Suprapubic skin (tissue), 4 donors: ENCODE measurements at regions not wholly inside any gene's neighbourhood (a gene's known extent, or its start where the extent isn't known, plus 50 kb on each side); places are given as distances from the start of the nearest gene placed in this dataset.

Source experiments
- DNase-seq, 2 donors: peaks; one replicate each; pipeline ENCODE4 v3.0.0-alpha.2; 2019; ENCODE audit warnings: low spot score in 2 of 2
- H3K27ac ChIP-seq: fragments of 200-600 bp; sonication (generic); one replicate; pipeline ENCODE4 v1.5.1; 2019
- H3K27me3 ChIP-seq: fragments of 200-600 bp; sonication (generic); one replicate; pipeline ENCODE4 v1.5.1; 2019
- H3K36me3 ChIP-seq: fragments of 200-600 bp; sonication (generic); one replicate; pipeline ENCODE4 v1.5.1; 2019
- H3K4me1 ChIP-seq: fragments of 200-600 bp; sonication (generic); one replicate; pipeline ENCODE4 v1.5.1; 2019
- H3K4me3 ChIP-seq: fragments of 200-600 bp; sonication (generic); one replicate; pipeline ENCODE4 v1.5.1; 2019; ENCODE audit warnings: mild to moderate bottlenecking
- H3K9me3 ChIP-seq: fragments of 200-600 bp; sonication (generic); one replicate; pipeline ENCODE4 v1.5.1; 2019
- CTCF ChIP-seq, 2 donors: fragments of 200-600 bp in 1 of 2; fragments of 450-650 bp in 1 of 2; sonication (generic) in 1 of 2; IDR thresholded peaks; one replicate each; pipeline ENCODE4 v1.5.1; 2016 to 2019; ENCODE audit warnings: antibody characterized with exemption in 2 of 2, mild to moderate bottlenecking in 1 of 2, moderate library complexity in 1 of 2
- EP300 ChIP-seq: sonication (generic); formaldehyde crosslinking; IDR thresholded peaks from one replicate; pipeline ENCODE4 v1.6.1; 2017; ENCODE audit warnings: antibody characterized with exemption
- POLR2A ChIP-seq, 2 donors: fragments of 450-650 bp; IDR thresholded peaks; one replicate each; pipeline ENCODE4 v1.6.1; 2017; ENCODE audit warnings: antibody characterized with exemption in 2 of 2, mild to moderate bottlenecking in 2 of 2, moderate library complexity in 2 of 2
- POLR2AphosphoS5 ChIP-seq, 3 donors: sonication (generic); formaldehyde crosslinking; IDR thresholded peaks; one replicate each; pipeline ENCODE4 v1.6.1; 2017; ENCODE audit warnings: antibody characterized with exemption in 3 of 3
- WGBS: methylation state at CpG from one replicate; pipeline ENCODE4 v1.1.5; 2018; 5-methylcytosine and 5-hydroxymethylcytosine counted together

DNA sequence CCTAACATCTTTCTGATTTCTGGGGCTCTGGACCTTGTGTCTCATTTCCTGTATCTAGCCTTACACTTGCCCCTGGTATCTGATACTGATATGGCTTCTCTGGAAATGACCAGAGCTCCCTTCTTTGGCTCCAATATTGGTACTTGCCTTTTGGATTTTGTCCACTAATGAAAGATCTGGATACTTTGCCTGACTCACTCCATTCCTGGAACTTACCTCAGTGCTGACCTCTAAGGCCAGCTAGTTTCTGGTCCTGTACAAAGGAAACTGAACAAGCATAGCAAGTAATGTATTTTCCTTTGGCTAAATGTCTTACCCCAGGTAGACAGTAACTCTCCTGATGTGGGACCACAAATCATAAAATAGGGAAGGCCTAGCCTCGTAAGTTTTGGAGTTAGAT is 93.8 kb upstream of the SLC4A7 start:
- TF ChIP-seq CTCF (IDR thresholded peaks at IDR 0.05) (no peak), POLR2A (IDR thresholded peaks at IDR 0.05) (no peak), EP300 (no peak), POLR2AphosphoS5 (IDR thresholded peaks at IDR 0.05) (no peak)
- H3K27ac ChIP-seq, result no peak overlapping the region
- peaks cover 6% of the 10 kb centered on the region for H3K4me1 ChIP-seq
- H3K36me3 ChIP-seq, result no peaks in the 10 kb centered on the region
- DNase-seq, result no peak
- no peaks in the 10 kb centered on the region for H3K9me3 ChIP-seq
- H3K27me3 ChIP-seq, result no peaks in the 10 kb centered on the region
- no peak overlapping the region for H3K4me3 ChIP-seq
- WGBS, result 91% methylated on average over 1 of the region's 1 CpG

DNA sequence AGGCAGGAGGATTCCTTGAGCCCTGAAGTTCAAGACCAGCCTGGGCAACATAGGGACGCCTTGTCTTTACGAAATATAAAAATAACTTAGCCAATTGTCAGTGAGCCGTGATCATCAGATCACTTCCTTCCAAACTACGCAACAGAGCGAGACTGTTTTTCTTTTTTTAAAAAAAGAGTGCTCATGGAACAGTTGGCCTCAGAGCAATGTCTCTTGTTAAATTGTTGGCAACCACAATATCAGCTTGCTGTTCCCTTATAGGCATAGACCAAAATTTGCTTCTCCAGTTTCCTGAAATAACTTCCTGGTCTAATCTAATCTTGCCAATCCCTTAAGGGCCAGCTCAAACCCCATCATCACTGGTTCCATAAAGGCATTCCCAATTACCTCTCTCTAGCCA is 93.3 kb upstream of the SLC4A7 start:
- WGBS, result 50% methylated on average over 5 of the region's 5 CpGs
- H3K27ac ChIP-seq, result peak overlapping the region; percentile 42
- no peak for DNase-seq

GRCh38 chr3:27576171-27576570 is 92.0 kb upstream of the SLC4A7 start:
- H3K4me3 ChIP-seq, result no peak overlapping the region
- WGBS, result 80% methylated on average over 3 of the region's 3 CpGs
- no peaks in the 10 kb centered on the region for H3K36me3 ChIP-seq

More for the DNA sequence above, 93.3 kb upstream of the SLC4A7 start:
- H3K4me3 ChIP-seq, result no peak overlapping the region
- TF ChIP-seq POLR2AphosphoS5 (IDR thresholded peaks at IDR 0.05) (no peak), EP300 (no peak), CTCF (IDR thresholded peaks at IDR 0.05) (no peak), POLR2A (IDR thresholded peaks at IDR 0.05) (no peak)
- no peaks in the 10 kb centered on the region for H3K36me3 ChIP-seq
- H3K9me3 ChIP-seq, result no peaks in the 10 kb centered on the region
- no peaks in the 10 kb centered on the region for H3K27me3 ChIP-seq
- peaks cover 6% of the 10 kb centered on the region for H3K4me1 ChIP-seq

DNA sequence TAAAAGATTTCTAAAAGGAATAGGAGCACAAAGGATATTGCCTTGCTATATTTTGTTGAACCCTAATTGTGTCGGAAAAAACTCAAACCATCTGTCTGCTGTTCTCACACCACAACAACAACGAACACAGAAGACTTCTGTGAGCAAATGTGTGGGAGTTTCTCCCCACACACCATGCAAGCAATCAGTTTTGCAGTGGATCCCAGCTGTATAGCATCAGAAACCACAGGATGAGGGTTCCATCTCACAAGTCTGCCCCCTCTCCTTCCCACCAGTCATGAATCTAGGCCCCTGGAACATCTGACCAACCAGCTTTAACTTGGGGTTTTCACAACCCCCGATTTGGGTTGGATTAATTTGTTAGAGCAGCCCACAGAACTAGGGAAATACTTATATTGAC is 91.3 kb upstream of the SLC4A7 start:
- Histone ChIP-seq H3K36me3 (no peaks in the 10 kb centered on the region), H3K9me3 (no peaks in the 10 kb centered on the region), H3K27me3 (no peaks in the 10 kb centered on the region), H3K4me3 (no peak overlapping the region), H3K4me1 (peaks cover 12% of the 10 kb centered on the region), H3K27ac (no peak overlapping the region)
- no peak for DNase-seq
- 74% methylated on average over 3 of the region's 3 CpGs for WGBS
- TF ChIP-seq EP300 (no peak), POLR2AphosphoS5 (IDR thresholded peaks at IDR 0.05) (no peak), CTCF (IDR thresholded peaks at IDR 0.05) (no peak), POLR2A (IDR thresholded peaks at IDR 0.05) (no peak)

More at GRCh38 chr3:27576171-27576570, 92.0 kb upstream of the SLC4A7 start:
- Histone ChIP-seq H3K4me1 (peaks cover 6% of the 10 kb centered on the region), H3K27ac (no peak overlapping the region), H3K27me3 (no peaks in the 10 kb centered on the region), H3K9me3 (no peaks in the 10 kb centered on the region)
- TF ChIP-seq CTCF (IDR thresholded peaks at IDR 0.05) (no peak), EP300 (no peak), POLR2A (IDR thresholded peaks at IDR 0.05) (no peak), POLR2AphosphoS5 (IDR thresholded peaks at IDR 0.05) (no peak)
- DNase-seq, result no peak

GRCh38 chr3:27574438-27574795 is 90.2 kb upstream of the SLC4A7 start:
- Histone ChIP-seq H3K27me3 (no peaks in the 10 kb centered on the region), H3K9me3 (no peaks in the 10 kb centered on the region), H3K27ac (no peak overlapping the region), H3K4me3 (no peak overlapping the region), H3K4me1 (peaks cover 13% of the 10 kb centered on the region), H3K36me3 (no peaks in the 10 kb centered on the region)
- no peak for TF ChIP-seq POLR2AphosphoS5 (IDR thresholded peaks at IDR 0.05)
- TF ChIP-seq EP300, result no peak
- no peak for TF ChIP-seq POLR2A (IDR thresholded peaks at IDR 0.05)
- TF ChIP-seq CTCF (IDR thresholded peaks at IDR 0.05), result no peak
- no peak for DNase-seq
- WGBS, result 92% methylated on average over 6 of the region's 6 CpGs
